Thoracic aorta (tissue), 2 donors: ENCODE measurements at regions not wholly inside any gene's neighbourhood (a gene's known extent, or its start where the extent isn't known, plus 50 kb on each side); places are given as distances from the start of the nearest gene placed in this dataset.

ENCODE experiments used
- ATAC-seq: fragments of 150-250 bp; one replicate; pipeline ENCODE4 v1.8.0; 2017; ENCODE audit warnings: low read depth; ENCODE audit not compliant: insufficient number of reproducible peaks, low FRiP score
- DNase-seq: peaks from one replicate; pipeline ENCODE4 v3.0.0-alpha.2; 2020; ENCODE audit warnings: low spot score
- H3K27ac ChIP-seq, 2 donors: fragments of 200-600 bp; sonication (generic); 1 replicate in 1 of 2; 2 replicates in 1 of 2; pipeline ENCODE4 v1.5.1; 2016; ENCODE audit warnings: mild to moderate bottlenecking in 2 of 2, moderate library complexity in 2 of 2
- H3K27me3 ChIP-seq: fragments of 200-600 bp; sonication (generic); replicated peaks from 2 replicates; pipeline ENCODE4 v1.6.0; 2016; ENCODE audit warnings: mild to moderate bottlenecking; ENCODE audit not compliant: insufficient read depth
- H3K36me3 ChIP-seq: fragments of 200-600 bp; sonication (generic); one replicate; pipeline ENCODE4 v1.5.1; 2016
- H3K4me1 ChIP-seq, 2 donors: fragments of 200-600 bp; sonication (generic); 1 replicate in 1 of 2; 2 replicates in 1 of 2; pipeline versions ENCODE4 v1.5.1 to v1.6.0; 2016; ENCODE audit warnings: low read depth in 2 of 2, mild to moderate bottlenecking in 1 of 2; ENCODE audit not compliant: control insufficient read depth in 1 of 2
- H3K4me3 ChIP-seq: fragments of 200-600 bp; sonication (generic); 2 replicates; pipeline ENCODE4 v1.5.1; 2016; ENCODE audit warnings: mild to moderate bottlenecking
- H3K9me3 ChIP-seq: fragments of 200-600 bp; sonication (generic); 2 replicates; pipeline ENCODE4 v1.5.1; 2016
- CTCF ChIP-seq: fragments of 200-600 bp; sonication (generic); IDR thresholded peaks from one replicate; pipeline ENCODE4 v1.5.1; 2019; ENCODE audit warnings: antibody characterized with exemption

- no peaks in the 10 kb centered on the region for H3K9me3 ChIP-seq
- H3K27ac ChIP-seq, result no peak overlapping the region
- DNase-seq (no peak), ATAC-seq (no peak)
- no peaks in the 10 kb centered on the region for H3K36me3 ChIP-seq
- H3K27me3 ChIP-seq, result no peaks in the 10 kb centered on the region
- no peak overlapping the region for H3K4me3 ChIP-seq
- no peak for TF ChIP-seq CTCF
- H3K4me1 ChIP-seq, result no peaks in the 10 kb centered on the region
Measured at GRCh38 chr1:29674627-29675326, 438.5 kb downstream of the PTPRU start.

- H3K9me3 ChIP-seq, result no peaks in the 10 kb centered on the region
- TF ChIP-seq CTCF, result no peak
- ATAC-seq (no peak), DNase-seq (no peak)
- H3K36me3 ChIP-seq, result no peaks in the 10 kb centered on the region
- no peak overlapping the region for H3K4me3 ChIP-seq
- H3K4me1 ChIP-seq, result no peaks in the 10 kb centered on the region
- H3K27ac ChIP-seq, result no peak overlapping the region
- H3K27me3 ChIP-seq, result no peaks in the 10 kb centered on the region
Measured at GRCh38 chr1:29673669-29674626, 437.6 kb downstream of the PTPRU start.

- Histone ChIP-seq H3K4me1 (no peaks in the 10 kb centered on the region), H3K4me3 (no peak overlapping the region), H3K27me3 (no peaks in the 10 kb centered on the region), H3K36me3 (no peaks in the 10 kb centered on the region), H3K27ac (no peak overlapping the region), H3K9me3 (no peaks in the 10 kb centered on the region)
- ATAC-seq, result no peak
- no peak for TF ChIP-seq CTCF
- no peak for DNase-seq
Measured at GRCh38 chr1:29673228-29673500, 436.8 kb downstream of the PTPRU start.

GRCh38 chr1:29672416-29673227 lies 436.3 kb downstream of the PTPRU start:
- Histone ChIP-seq H3K9me3 (no peaks in the 10 kb centered on the region), H3K36me3 (no peaks in the 10 kb centered on the region), H3K4me3 (no peak overlapping the region), H3K27ac (no peak overlapping the region), H3K4me1 (no peaks in the 10 kb centered on the region), H3K27me3 (no peaks in the 10 kb centered on the region)
- TF ChIP-seq CTCF, result no peak
- DNase-seq, result no peak
- ATAC-seq, result no peak
